ENCODE measurements at regions not wholly inside any gene's neighbourhood (a gene's known extent, or its start where the extent isn't known, plus 50 kb on each side); places are given as distances from the start of the nearest gene placed in this dataset.

DNA sequence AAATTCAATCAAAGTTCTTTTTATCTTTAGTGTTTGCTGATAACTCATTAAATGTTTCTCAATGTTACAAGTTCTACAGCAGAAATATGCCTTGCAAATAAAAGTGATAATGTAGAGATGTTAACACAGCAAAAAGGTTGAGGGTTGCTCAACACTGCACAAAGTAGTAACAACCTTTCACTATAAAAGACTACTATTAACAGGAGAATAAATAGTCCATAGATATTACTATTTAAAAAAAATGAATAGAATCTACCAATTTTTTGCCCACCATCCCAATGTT is 378.1 kb downstream of the RBM43 start:
- TF ChIP-seq, protein P1, sequence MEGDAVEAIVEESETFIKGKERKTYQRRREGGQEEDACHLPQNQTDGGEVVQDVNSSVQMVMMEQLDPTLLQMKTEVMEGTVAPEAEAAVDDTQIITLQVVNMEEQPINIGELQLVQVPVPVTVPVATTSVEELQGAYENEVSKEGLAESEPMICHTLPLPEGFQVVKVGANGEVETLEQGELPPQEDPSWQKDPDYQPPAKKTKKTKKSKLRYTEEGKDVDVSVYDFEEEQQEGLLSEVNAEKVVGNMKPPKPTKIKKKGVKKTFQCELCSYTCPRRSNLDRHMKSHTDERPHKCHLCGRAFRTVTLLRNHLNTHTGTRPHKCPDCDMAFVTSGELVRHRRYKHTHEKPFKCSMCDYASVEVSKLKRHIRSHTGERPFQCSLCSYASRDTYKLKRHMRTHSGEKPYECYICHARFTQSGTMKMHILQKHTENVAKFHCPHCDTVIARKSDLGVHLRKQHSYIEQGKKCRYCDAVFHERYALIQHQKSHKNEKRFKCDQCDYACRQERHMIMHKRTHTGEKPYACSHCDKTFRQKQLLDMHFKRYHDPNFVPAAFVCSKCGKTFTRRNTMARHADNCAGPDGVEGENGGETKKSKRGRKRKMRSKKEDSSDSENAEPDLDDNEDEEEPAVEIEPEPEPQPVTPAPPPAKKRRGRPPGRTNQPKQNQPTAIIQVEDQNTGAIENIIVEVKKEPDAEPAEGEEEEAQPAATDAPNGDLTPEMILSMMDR (IDR thresholded peaks at IDR 0.05) = no peak
- no peak for TF ChIP-seq SIN3A (IDR thresholded peaks at IDR 0.05; ENCODE audit: borderline replicate concordance, insufficient read depth, low read depth, low read length)
- no peak for TF ChIP-seq POLR2AphosphoS5 (IDR thresholded peaks at IDR 0.05; ENCODE audit: low read depth, low read length)
